Retinal pigment epithelial cell (primary cell): ENCODE measurements at regions not wholly inside any gene's neighbourhood (a gene's known extent, or its start where the extent isn't known, plus 50 kb on each side); places are given as distances from the start of the nearest gene placed in this dataset.

ENCODE experiments used
- DNase-seq: peaks from one replicate; pipeline ENCODE4 v3.0.0-alpha.2; 2010; ENCODE audit warnings: low read depth
- H3K4me3 ChIP-seq: 2 replicates; pipeline ENCODE4 v1.5.1; 2011; ENCODE audit warnings: mild to moderate bottlenecking, low read length, control low read depth, moderate library complexity
- TF ChIP-seq, protein P1 (sequence below): conservative IDR thresholded peaks from 2 replicates; pipeline ENCODE4 v1.5.1; 2011; ENCODE audit warnings: low read depth, low read length, control low read depth, inconsistent platforms

DNA sequence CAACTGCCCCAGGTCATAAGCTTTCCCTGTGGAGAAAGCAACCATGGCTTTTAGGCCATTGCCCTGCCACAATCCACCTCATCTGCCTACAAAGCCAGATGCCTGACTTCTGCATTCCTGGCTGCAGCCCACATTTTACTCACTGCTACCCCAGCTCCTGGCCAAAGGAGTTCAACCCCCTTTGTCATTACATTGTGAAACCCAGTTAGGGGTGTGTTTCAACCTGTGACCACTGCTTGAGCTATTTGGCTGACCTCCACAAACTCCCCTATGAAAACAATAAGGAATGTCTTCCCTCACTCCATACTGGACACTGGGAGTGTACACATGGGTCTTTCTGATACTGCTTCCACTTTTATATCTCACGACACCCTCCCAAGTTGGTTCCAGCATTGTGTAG lies 589.2 kb downstream of the SH3BGRL start:
- TF ChIP-seq, protein P1, sequence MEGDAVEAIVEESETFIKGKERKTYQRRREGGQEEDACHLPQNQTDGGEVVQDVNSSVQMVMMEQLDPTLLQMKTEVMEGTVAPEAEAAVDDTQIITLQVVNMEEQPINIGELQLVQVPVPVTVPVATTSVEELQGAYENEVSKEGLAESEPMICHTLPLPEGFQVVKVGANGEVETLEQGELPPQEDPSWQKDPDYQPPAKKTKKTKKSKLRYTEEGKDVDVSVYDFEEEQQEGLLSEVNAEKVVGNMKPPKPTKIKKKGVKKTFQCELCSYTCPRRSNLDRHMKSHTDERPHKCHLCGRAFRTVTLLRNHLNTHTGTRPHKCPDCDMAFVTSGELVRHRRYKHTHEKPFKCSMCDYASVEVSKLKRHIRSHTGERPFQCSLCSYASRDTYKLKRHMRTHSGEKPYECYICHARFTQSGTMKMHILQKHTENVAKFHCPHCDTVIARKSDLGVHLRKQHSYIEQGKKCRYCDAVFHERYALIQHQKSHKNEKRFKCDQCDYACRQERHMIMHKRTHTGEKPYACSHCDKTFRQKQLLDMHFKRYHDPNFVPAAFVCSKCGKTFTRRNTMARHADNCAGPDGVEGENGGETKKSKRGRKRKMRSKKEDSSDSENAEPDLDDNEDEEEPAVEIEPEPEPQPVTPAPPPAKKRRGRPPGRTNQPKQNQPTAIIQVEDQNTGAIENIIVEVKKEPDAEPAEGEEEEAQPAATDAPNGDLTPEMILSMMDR: no peak

More for the DNA sequence above, 589.2 kb downstream of the SH3BGRL start:
- no peak for DNase-seq
- no peak overlapping the region for H3K4me3 ChIP-seq
